WTC11 (cell line): ENCODE measurements at regions not wholly inside any gene's neighbourhood (a gene's known extent, or its start where the extent isn't known, plus 50 kb on each side); places are given as distances from the start of the nearest gene placed in this dataset.

Experiments used
- CTCF ChIP-seq: fragments of 200-600 bp; IDR thresholded peaks from 2 replicates; pipeline ENCODE4 v1.8.0; 2022; ENCODE audit warnings: antibody characterized with exemption
- FOXJ3 ChIP-seq: sonication (generic); formaldehyde crosslinking; IDR thresholded peaks from 2 replicates; pipeline ENCODE4 v1.9.0; 2021; ENCODE audit warnings: missing genetic modification reagents, mild to moderate bottlenecking, borderline replicate concordance
- FOXK1 ChIP-seq: sonication (generic); formaldehyde crosslinking; IDR thresholded peaks from 2 replicates; pipeline ENCODE4 v1.8.0; 2022; ENCODE audit warnings: mild to moderate bottlenecking, moderate library complexity, missing genetic modification reagents
- JUN ChIP-seq: sonication (generic); formaldehyde crosslinking; IDR thresholded peaks from 2 replicates; pipeline ENCODE4 v1.8.0; 2023; ENCODE audit warnings: mild to moderate bottlenecking, missing genetic modification reagents
- MAX ChIP-seq: sonication (generic); formaldehyde crosslinking; IDR thresholded peaks from 2 replicates; pipeline ENCODE4 v1.8.0; 2022; ENCODE audit warnings: mild to moderate bottlenecking, missing genetic modification reagents
- NFE2L1 ChIP-seq: sonication (generic); formaldehyde crosslinking; IDR thresholded peaks from 2 replicates; pipeline ENCODE4 v1.8.1; 2023; ENCODE audit warnings: missing genetic modification reagents
- RELA ChIP-seq: sonication (generic); formaldehyde crosslinking; IDR thresholded peaks from 2 replicates; pipeline ENCODE4 v1.8.1; 2022; ENCODE audit warnings: missing genetic modification reagents, mild to moderate bottlenecking, borderline replicate concordance
- SOX15 ChIP-seq: fragments of 250-450 bp; sonication (Bioruptor Pico); IDR thresholded peaks from 2 replicates; pipeline ENCODE4 v1.9.0; 2021; ENCODE audit warnings: mild to moderate bottlenecking
- SP1 ChIP-seq: sonication (generic); formaldehyde crosslinking; conservative IDR thresholded peaks from 2 replicates; pipeline ENCODE4 v1.8.1; 2022; ENCODE audit warnings: missing genetic modification reagents
- USF2 ChIP-seq: sonication (generic); formaldehyde crosslinking; IDR thresholded peaks from 2 replicates; pipeline ENCODE4 v1.8.1; 2023; ENCODE audit warnings: mild to moderate bottlenecking, missing genetic modification reagents, moderate library complexity

GRCh38 chrX:131910586-131910985 is 112.5 kb upstream of the STK26 start:
- TF ChIP-seq CTCF (no peak), SP1 (CRISPR knock-in tag) (no peak), RELA (CRISPR knock-in tag) (no peak), USF2 (CRISPR knock-in tag) (no peak), SOX15 (CRISPR knock-in tag) (no peak), FOXK1 (no peak), JUN (CRISPR knock-in tag) (no peak), NFE2L1 (no peak), MAX (CRISPR knock-in tag) (no peak), FOXJ3 (CRISPR knock-in tag) (no peak)
